MCF 10A (cell line): ENCODE measurements at regions not wholly inside any gene's neighbourhood (a gene's known extent, or its start where the extent isn't known, plus 50 kb on each side); places are given as distances from the start of the nearest gene placed in this dataset.

ENCODE experiments used
- BruUV-seq: library from RNA; stranded (reverse); fragments of 400-500 nt; replicated peaks from 2 replicates; lab custom pipeline; 2021; lab: Mats Ljungman, UMichigan
- CTCF ChIA-PET: fragments of 300-600 bp; sonication (Branson Sonifier 250); formaldehyde crosslinking; extraction: SDS; loops from one replicate; lab custom pipeline; 2021; ENCODE audit warnings: antibody characterized with exemption, inconsistent platforms; lab: Yijun Ruan, JAX
- POLR2A ChIA-PET: fragments of 300-600, 350-650 bp; sonication (Branson Sonifier 250); formaldehyde crosslinking; extraction: SDS; loops from one replicate; lab custom pipeline; 2020; ENCODE audit warnings: antibody characterized with exemption, inconsistent platforms; lab: Yijun Ruan, JAX
- DNase-seq: peaks from one replicate; pipeline ENCODE4 v3.0.0-alpha.2; 2018; ENCODE audit not compliant: unreplicated experiment
- H3K27ac Mint-ChIP-seq: one replicate; pipeline ENCODE4 v1.8.0; 2022; ENCODE audit warnings: mild to moderate bottlenecking, low read depth, mixed read lengths; ENCODE audit not compliant: unreplicated experiment
- H3K27me3 Mint-ChIP-seq: one replicate; pipeline ENCODE4 v1.8.0; 2022; ENCODE audit warnings: mixed read lengths; ENCODE audit not compliant: insufficient read depth, unreplicated experiment
- H3K36me3 Mint-ChIP-seq: one replicate; pipeline ENCODE4 v1.8.0; 2022; ENCODE audit warnings: mild to moderate bottlenecking, moderate library complexity, mixed read lengths; ENCODE audit not compliant: insufficient read depth, unreplicated experiment
- H3K4me1 Mint-ChIP-seq: one replicate; pipeline ENCODE4 v1.8.0; 2022; ENCODE audit warnings: mixed read lengths; ENCODE audit not compliant: insufficient read depth, unreplicated experiment
- H3K4me3 Mint-ChIP-seq: one replicate; pipeline ENCODE4 v1.8.0; 2022; ENCODE audit warnings: mild to moderate bottlenecking, moderate library complexity, mixed read lengths; ENCODE audit not compliant: unreplicated experiment
- H3K9me3 Mint-ChIP-seq: one replicate; pipeline ENCODE4 v1.8.0; 2022; ENCODE audit warnings: mixed read lengths; ENCODE audit not compliant: unreplicated experiment
- intact Hi-C: fragments of 100-400 bp; cut with micrococcal nuclease; formaldehyde crosslinking; loops from 2 replicates; pipeline ENCODE4 v1.14.1; 2022
- TF ChIP-seq, protein P1 (sequence below): fragments of 200-600 bp; IDR thresholded peaks from one replicate; pipeline ENCODE4 v1.8.0; 2022; ENCODE audit warnings: antibody characterized with exemption, mild to moderate bottlenecking; ENCODE audit not compliant: unreplicated experiment

DNA sequence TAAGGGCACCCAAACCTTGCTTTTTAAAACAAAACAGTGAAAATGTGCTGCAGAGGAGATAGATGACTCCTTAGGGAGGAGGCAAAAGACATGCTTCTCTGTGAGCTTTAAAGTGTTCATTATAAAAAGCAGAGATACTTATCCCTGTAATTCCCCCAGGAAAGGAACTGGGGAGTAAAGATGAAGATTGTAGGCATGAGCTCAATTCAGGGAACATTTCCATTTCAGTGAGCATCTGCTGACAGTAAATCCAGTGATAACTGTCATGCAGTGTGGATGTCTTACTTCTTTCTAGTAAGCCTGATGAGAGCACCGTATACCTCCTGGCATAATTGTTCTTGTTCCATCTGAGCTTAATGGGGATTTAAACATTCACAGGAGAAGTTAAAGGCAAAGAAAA is 1296.5 kb downstream of the MRPL39 start:
- BruUV-seq, result no TSS peak
- H3K4me1 Mint-ChIP-seq, result peaks cover 9% of the 10 kb centered on the region
- H3K27ac Mint-ChIP-seq, result no peak overlapping the region
- ChIA-PET POLR2A (no interaction called here), CTCF (no interaction called here)
- TF ChIP-seq, protein P1, sequence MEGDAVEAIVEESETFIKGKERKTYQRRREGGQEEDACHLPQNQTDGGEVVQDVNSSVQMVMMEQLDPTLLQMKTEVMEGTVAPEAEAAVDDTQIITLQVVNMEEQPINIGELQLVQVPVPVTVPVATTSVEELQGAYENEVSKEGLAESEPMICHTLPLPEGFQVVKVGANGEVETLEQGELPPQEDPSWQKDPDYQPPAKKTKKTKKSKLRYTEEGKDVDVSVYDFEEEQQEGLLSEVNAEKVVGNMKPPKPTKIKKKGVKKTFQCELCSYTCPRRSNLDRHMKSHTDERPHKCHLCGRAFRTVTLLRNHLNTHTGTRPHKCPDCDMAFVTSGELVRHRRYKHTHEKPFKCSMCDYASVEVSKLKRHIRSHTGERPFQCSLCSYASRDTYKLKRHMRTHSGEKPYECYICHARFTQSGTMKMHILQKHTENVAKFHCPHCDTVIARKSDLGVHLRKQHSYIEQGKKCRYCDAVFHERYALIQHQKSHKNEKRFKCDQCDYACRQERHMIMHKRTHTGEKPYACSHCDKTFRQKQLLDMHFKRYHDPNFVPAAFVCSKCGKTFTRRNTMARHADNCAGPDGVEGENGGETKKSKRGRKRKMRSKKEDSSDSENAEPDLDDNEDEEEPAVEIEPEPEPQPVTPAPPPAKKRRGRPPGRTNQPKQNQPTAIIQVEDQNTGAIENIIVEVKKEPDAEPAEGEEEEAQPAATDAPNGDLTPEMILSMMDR, result no peak
- peaks cover 25% of the 10 kb centered on the region for H3K9me3 Mint-ChIP-seq
- DNase-seq, result no peak
- H3K36me3 Mint-ChIP-seq, result no peaks in the 10 kb centered on the region
- intact Hi-C loops, result no loop called here
- H3K27me3 Mint-ChIP-seq, result no peaks in the 10 kb centered on the region
- no peak overlapping the region for H3K4me3 Mint-ChIP-seq

DNA sequence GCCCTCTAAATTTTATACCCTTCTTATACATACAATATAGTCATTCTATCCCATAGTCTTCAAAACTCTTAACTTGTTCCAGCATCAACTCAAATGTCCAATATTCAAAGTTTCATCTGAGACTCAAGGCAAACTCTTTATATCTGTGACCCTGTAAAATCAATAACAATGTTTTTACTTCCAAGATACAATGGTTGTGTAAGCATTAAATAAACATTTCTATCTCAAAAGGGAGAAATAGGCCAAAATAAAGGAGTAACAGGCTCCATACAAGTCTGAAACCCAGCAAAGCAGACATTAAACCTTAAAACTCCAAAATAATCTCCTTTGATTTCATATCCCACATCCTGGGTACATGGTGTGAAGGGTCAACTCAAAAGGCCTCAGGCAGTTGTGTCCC is 1299.1 kb downstream of the MRPL39 start:
- POLR2A ChIA-PET, result no interaction called here
- DNase-seq, result no peak
- CTCF ChIA-PET, result no interaction called here
- TF ChIP-seq, protein P1, result no peak
- Mint-ChIP-seq H3K9me3 (peaks cover 23% of the 10 kb centered on the region), H3K27me3 (no peaks in the 10 kb centered on the region), H3K36me3 (no peaks in the 10 kb centered on the region), H3K4me3 (no peak overlapping the region), H3K27ac (no peak overlapping the region), H3K4me1 (peaks cover 9% of the 10 kb centered on the region)
- no TSS peak for BruUV-seq
- intact Hi-C loops, result no loop called here

DNA sequence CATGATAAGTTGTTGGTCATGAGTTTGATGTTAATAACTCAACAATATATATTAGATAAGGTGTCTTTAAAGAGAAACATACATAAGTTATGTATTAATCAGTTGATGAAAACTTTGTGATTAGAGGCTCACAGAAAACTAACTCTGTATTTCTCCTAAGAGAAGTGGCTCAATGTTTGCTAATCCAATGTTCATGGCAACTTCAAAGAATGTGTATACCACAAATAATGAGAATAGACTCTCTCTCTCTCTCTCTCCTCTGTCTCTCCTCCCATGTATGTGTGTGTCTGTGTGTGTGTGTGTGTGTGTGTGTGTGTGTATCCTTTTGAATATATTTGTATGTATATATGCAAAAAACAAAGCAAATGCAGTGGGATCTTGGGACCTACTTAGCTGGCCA is 1304.9 kb downstream of the MRPL39 start:
- Mint-ChIP-seq H3K4me3 (no peak overlapping the region), H3K27me3 (no peaks in the 10 kb centered on the region), H3K4me1 (peaks cover 5% of the 10 kb centered on the region), H3K36me3 (no peaks in the 10 kb centered on the region), H3K9me3 (peaks cover 13% of the 10 kb centered on the region), H3K27ac (no peak overlapping the region)
- no peak for DNase-seq
- intact Hi-C loops, result no loop called here
- no TSS peak for BruUV-seq
- POLR2A ChIA-PET, result no interaction called here
- TF ChIP-seq, protein P1, result no peak
- CTCF ChIA-PET, result no interaction called here

DNA sequence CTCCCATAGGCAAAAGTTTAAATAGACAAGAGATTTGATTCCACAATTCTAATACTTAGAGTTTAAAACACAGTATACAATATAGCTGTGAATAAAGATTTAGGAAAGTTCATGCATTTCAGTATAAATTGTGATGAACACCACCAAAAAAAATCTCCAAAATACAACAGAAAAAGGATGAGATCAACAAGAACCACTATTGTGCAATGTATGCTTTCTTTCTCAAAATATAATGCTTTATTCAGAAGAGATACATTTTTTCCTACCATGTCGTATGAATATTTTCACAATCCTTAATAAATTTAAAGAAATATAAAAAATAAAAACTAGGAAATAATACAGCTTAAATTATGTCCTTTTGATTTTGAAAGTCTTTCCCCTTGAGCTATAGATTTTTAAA is 1309.2 kb downstream of the MRPL39 start:
- Mint-ChIP-seq H3K36me3 (no peaks in the 10 kb centered on the region), H3K4me1 (no peaks in the 10 kb centered on the region), H3K27me3 (no peaks in the 10 kb centered on the region), H3K9me3 (peaks cover 7% of the 10 kb centered on the region), H3K4me3 (no peak overlapping the region), H3K27ac (no peak overlapping the region)
- TF ChIP-seq, protein P1, result no peak
- no TSS peak for BruUV-seq
- intact Hi-C loops, result no loop called here
- ChIA-PET CTCF (no interaction called here), POLR2A (interaction anchor here (0.8 kb wide), 1 partner anchor 9 kb away, joined by 4 read pairs; no protein-coding TSS in a partner anchor)
- DNase-seq, result no peak
